SK-N-SH treated with all-trans-retinoic acid at 6 μM for 48 hours (cell line): ENCODE measurements at regions not wholly inside any gene's neighbourhood (a gene's known extent, or its start where the extent isn't known, plus 50 kb on each side); places are given as distances from the start of the nearest gene placed in this dataset.

ENCODE experiments used
- ATAC-seq: fragments of 200-7000 bp; cut with Tn5 transposase; 3 replicates; pipeline ENCODE4 v1.9.1; 2020; ENCODE audit warnings: mild to moderate bottlenecking, moderate library complexity
- ARNTL ChIP-seq: fragments of 450-650 bp; formaldehyde crosslinking; IDR thresholded peaks from 2 replicates; pipeline ENCODE4 v1.5.0; 2020; ENCODE audit warnings: low read depth, mild to moderate bottlenecking, moderate library complexity, borderline replicate concordance
- CSDC2 ChIP-seq: fragments of 250-450 bp; sonication (Bioruptor Pico); IDR thresholded peaks from 2 replicates; pipeline ENCODE4 v1.5.0; 2020; ENCODE audit warnings: mild to moderate bottlenecking, moderate library complexity
- ESRRG ChIP-seq: fragments of 250-450 bp; sonication (Bioruptor Pico); IDR thresholded peaks from 2 replicates; pipeline ENCODE4 v1.6.1; 2021; ENCODE audit warnings: mild to moderate bottlenecking
- GLIS3 ChIP-seq: fragments of 250-450 bp; sonication (Bioruptor Pico); IDR thresholded peaks from 2 replicates; pipeline ENCODE4 v1.5.0; 2020; ENCODE audit warnings: mild to moderate bottlenecking, moderate library complexity
- ISL1 ChIP-seq: fragments of 250-450 bp; sonication (Bioruptor Pico); IDR thresholded peaks from 2 replicates; pipeline ENCODE4 v2.1.2; 2022; ENCODE audit warnings: mild to moderate bottlenecking, moderate library complexity
- OSR1 ChIP-seq: fragments of 250-450 bp; sonication (Bioruptor Pico); IDR thresholded peaks from 2 replicates; pipeline ENCODE4 v1.8.0; 2022; ENCODE audit warnings: moderate library complexity, mild to moderate bottlenecking, inconsistent platforms
- PATZ1 ChIP-seq: fragments of 250-450 bp; sonication (Bioruptor Pico); IDR thresholded peaks from 2 replicates; pipeline ENCODE4 v1.8.0; 2020; ENCODE audit warnings: mild to moderate bottlenecking, moderate library complexity, borderline replicate concordance
- SNAI2 ChIP-seq: fragments of 250-450 bp; sonication (Bioruptor Pico); IDR thresholded peaks from 2 replicates; pipeline ENCODE4 v1.5.0; 2020; ENCODE audit warnings: mild to moderate bottlenecking, moderate library complexity
- TCF4 ChIP-seq: fragments of 250-450 bp; sonication (Bioruptor Pico); IDR thresholded peaks from 2 replicates; pipeline ENCODE4 v1.8.0; 2021; ENCODE audit warnings: mild to moderate bottlenecking, moderate library complexity, borderline replicate concordance
- TSHZ2 ChIP-seq: fragments of 250-450 bp; sonication (Bioruptor Pico); IDR thresholded peaks from 2 replicates; pipeline ENCODE4 v1.5.0; 2020; ENCODE audit warnings: mild to moderate bottlenecking, moderate library complexity
- ZC3H10 ChIP-seq: fragments of 250-450 bp; sonication (Bioruptor Pico); IDR thresholded peaks from 2 replicates; pipeline ENCODE4 v1.5.1; 2021; ENCODE audit warnings: mild to moderate bottlenecking, moderate library complexity
- ZFP3 ChIP-seq: fragments of 250-450 bp; sonication (Bioruptor Pico); IDR thresholded peaks from 2 replicates; pipeline ENCODE4 v1.5.0; 2020; ENCODE audit warnings: mild to moderate bottlenecking, moderate library complexity
- ZFP30 ChIP-seq: fragments of 450-650 bp; formaldehyde crosslinking; IDR thresholded peaks from 2 replicates; pipeline ENCODE4 v1.5.0; 2022; ENCODE audit warnings: mild to moderate bottlenecking, moderate library complexity
- ZNF565 ChIP-seq: fragments of 450-650 bp; formaldehyde crosslinking; conservative IDR thresholded peaks from 2 replicates; pipeline ENCODE4 v1.5.0; 2020; ENCODE audit warnings: low read depth, mild to moderate bottlenecking, moderate library complexity
- ZNF70 ChIP-seq: fragments of 450-650 bp; formaldehyde crosslinking; IDR thresholded peaks from 2 replicates; pipeline ENCODE4 v1.5.0; 2020; ENCODE audit warnings: mild to moderate bottlenecking, moderate library complexity
- ZNF8 ChIP-seq: fragments of 450-650 bp; formaldehyde crosslinking; IDR thresholded peaks from 2 replicates; pipeline ENCODE4 v1.5.0; 2020; ENCODE audit warnings: mild to moderate bottlenecking, moderate library complexity
- TF ChIP-seq, protein P1 (sequence below): fragments of 250-450 bp; sonication (Bioruptor Pico); IDR thresholded peaks from 2 replicates; pipeline ENCODE4 v1.5.1; 2020; ENCODE audit warnings: low read depth, mild to moderate bottlenecking, moderate library complexity
- TF ChIP-seq, protein P2 (sequence below): fragments of 250-450 bp; sonication (Bioruptor Pico); IDR thresholded peaks from 2 replicates; pipeline ENCODE4 v1.5.1; 2021; ENCODE audit warnings: mild to moderate bottlenecking, moderate library complexity
- TF ChIP-seq, protein P3 (sequence below): fragments of 250-450 bp; sonication (Bioruptor Pico); IDR thresholded peaks from 2 replicates; pipeline ENCODE4 v1.8.0; 2021; ENCODE audit warnings: low read depth, mild to moderate bottlenecking, moderate library complexity, borderline replicate concordance

GRCh38 chr7:33829536-33829935 lies 75.8 kb upstream of the BMPER start (continued):
- no peak for TF ChIP-seq PATZ1 (CRISPR knock-in tag)

- TF ChIP-seq OSR1 (CRISPR knock-in tag) (no peak), ZC3H10 (CRISPR knock-in tag) (no peak), ISL1 (CRISPR knock-in tag) (peak; percentile 94), ZFP30 (CRISPR knock-in tag) (no peak), ZFP3 (no peak), ZNF8 (CRISPR knock-in tag) (no peak)
- peak; percentile 87 for ATAC-seq
These were observed 73.8 kb upstream of the BMPER start for GRCh38 chr7:33831389-33832141.

DNA sequence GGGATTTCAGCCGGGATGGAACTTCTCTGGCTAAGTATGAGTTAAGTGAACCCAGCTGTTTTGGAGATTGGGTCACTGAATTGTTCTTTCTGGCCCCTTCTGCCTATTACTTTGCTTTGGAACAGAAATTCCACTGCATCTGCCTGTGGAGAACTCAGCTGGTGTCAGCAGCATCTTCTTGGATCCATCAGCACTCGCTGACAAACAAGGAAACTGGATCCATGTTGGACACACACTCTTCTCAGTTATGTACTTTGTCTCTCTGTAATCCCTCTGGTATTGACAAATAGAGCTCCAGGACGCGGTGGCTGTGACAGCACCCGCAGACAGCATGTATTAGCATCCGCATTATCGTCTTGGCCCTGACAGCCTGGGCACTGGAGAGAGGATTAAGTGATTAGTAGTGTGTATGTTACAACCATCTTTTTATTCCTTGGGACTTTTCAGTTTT lies 73.0 kb upstream of the BMPER start:
- TF ChIP-seq, protein P1, sequence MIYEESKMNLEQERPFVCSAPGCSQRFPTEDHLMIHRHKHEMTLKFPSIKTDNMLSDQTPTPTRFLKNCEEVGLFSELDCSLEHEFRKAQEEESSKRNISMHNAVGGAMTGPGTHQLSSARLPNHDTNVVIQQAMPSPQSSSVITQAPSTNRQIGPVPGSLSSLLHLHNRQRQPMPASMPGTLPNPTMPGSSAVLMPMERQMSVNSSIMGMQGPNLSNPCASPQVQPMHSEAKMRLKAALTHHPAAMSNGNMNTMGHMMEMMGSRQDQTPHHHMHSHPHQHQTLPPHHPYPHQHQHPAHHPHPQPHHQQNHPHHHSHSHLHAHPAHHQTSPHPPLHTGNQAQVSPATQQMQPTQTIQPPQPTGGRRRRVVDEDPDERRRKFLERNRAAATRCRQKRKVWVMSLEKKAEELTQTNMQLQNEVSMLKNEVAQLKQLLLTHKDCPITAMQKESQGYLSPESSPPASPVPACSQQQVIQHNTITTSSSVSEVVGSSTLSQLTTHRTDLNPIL (CRISPR knock-in tag), result no peak
- TF ChIP-seq, protein P2, sequence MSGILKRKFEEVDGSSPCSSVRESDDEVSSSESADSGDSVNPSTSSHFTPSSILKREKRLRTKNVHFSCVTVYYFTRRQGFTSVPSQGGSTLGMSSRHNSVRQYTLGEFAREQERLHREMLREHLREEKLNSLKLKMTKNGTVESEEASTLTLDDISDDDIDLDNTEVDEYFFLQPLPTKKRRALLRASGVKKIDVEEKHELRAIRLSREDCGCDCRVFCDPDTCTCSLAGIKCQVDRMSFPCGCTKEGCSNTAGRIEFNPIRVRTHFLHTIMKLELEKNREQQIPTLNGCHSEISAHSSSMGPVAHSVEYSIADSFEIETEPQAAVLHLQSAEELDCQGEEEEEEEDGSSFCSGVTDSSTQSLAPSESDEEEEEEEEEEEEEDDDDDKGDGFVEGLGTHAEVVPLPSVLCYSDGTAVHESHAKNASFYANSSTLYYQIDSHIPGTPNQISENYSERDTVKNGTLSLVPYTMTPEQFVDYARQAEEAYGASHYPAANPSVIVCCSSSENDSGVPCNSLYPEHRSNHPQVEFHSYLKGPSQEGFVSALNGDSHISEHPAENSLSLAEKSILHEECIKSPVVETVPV (CRISPR knock-in tag), result no peak
- TF ChIP-seq TCF4 (CRISPR knock-in tag) (no peak), ESRRG (CRISPR knock-in tag) (no peak), ZFP3 (no peak), ARNTL (CRISPR knock-in tag) (no peak)
- peak; percentile 65 for ATAC-seq

DNA sequence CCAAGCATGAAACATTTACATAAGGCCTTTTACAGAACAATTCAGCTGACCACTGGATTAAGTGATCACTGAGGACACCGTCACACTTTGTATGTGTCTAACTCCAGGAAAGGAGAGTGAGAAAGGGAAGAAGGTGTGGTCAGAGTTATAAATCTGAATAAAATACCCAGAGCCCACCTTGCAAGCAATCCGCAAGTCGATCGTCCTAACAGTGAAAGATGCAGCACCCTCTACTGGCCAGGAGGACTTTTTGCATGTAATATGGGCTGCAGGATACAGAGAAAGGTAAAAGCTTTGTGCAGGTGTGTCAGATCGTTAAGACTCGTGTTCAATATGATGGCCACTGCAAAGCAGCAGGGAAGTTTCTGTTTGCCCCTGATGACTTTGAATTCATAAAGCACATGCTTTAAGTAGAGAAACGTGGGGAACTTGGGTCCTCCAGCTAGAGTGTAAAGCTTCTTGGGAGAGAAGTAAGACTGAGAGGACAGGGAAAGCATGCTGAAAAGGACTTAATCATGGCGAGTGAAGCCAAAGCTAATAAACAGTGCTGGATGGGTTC lies 68.5 kb upstream of the BMPER start:
- no peak for ATAC-seq
- no peak for TF ChIP-seq ZNF565 (CRISPR knock-in tag)
- no peak for TF ChIP-seq ZC3H10 (CRISPR knock-in tag)
- no peak for TF ChIP-seq ZFP30 (CRISPR knock-in tag)
- TF ChIP-seq TSHZ2 (CRISPR knock-in tag), result no peak
- no peak for TF ChIP-seq GLIS3 (CRISPR knock-in tag)
- no peak for TF ChIP-seq TCF4 (CRISPR knock-in tag)
- TF ChIP-seq ZFP3, result no peak

- ATAC-seq, result no peak
- TF ChIP-seq PATZ1 (CRISPR knock-in tag), result no peak
- no peak for TF ChIP-seq CSDC2 (CRISPR knock-in tag)
- TF ChIP-seq ZNF70, result no peak
- no peak for TF ChIP-seq ZFP30 (CRISPR knock-in tag)
- TF ChIP-seq ESRRG (CRISPR knock-in tag), result no peak
- TF ChIP-seq TCF4 (CRISPR knock-in tag), result no peak
- TF ChIP-seq ZNF8 (CRISPR knock-in tag), result no peak
- TF ChIP-seq, protein P3, sequence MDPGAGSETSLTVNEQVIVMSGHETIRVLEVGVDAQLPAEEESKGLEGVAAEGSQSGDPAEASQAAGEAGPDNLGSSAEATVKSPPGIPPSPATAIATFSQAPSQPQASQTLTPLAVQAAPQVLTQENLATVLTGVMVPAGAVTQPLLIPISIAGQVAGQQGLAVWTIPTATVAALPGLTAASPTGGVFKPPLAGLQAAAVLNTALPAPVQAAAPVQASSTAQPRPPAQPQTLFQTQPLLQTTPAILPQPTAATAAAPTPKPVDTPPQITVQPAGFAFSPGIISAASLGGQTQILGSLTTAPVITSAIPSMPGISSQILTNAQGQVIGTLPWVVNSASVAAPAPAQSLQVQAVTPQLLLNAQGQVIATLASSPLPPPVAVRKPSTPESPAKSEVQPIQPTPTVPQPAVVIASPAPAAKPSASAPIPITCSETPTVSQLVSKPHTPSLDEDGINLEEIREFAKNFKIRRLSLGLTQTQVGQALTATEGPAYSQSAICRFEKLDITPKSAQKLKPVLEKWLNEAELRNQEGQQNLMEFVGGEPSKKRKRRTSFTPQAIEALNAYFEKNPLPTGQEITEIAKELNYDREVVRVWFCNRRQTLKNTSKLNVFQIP (CRISPR knock-in tag), result no peak
- no peak for TF ChIP-seq SNAI2 (CRISPR knock-in tag)
These were observed 67.9 kb upstream of the BMPER start for GRCh38 chr7:33837356-33837851.
